Kidney (tissue), 13 donors: ENCODE measurements at regions not wholly inside any gene's neighbourhood (a gene's known extent, or its start where the extent isn't known, plus 50 kb on each side); places are given as distances from the start of the nearest gene placed in this dataset.
A peak's percentile ranks its signal among the peaks of the same experiment; 100 is the strongest.
"Not testable (repeated sequence)": the region's sequence is repeated elsewhere in the genome, so short reads cannot be mapped to it uniquely, and the experiment has no call there.

ENCODE experiments used
- DNase-seq, 5 donors: peaks; one replicate each; pipeline ENCODE4 v3.0.0-alpha.2; 2013 to 2020
- FAIRE-seq: peaks from 2 replicates; lab custom pipeline; 2012; peaks lifted over from hg19 to GRCh38; lab: Jason Lieb, UNC
- H3K27ac ChIP-seq, 2 donors: one replicate each; pipeline ENCODE4 v1.7.0; 2013; ENCODE audit warnings: low read depth in 2 of 2, low read length in 2 of 2, inconsistent platforms in 1 of 2
- H3K27me3 ChIP-seq: one replicate; pipeline ENCODE4 v1.7.1; 2013; ENCODE audit warnings: low read length, inconsistent platforms; ENCODE audit not compliant: control insufficient read depth, insufficient read depth
- H3K36me3 ChIP-seq, 3 donors: one replicate each; pipeline versions ENCODE4 v1.7.0 to v1.7.1; 2013; ENCODE audit warnings: low read length in 3 of 3, control low read depth in 1 of 3, inconsistent platforms in 1 of 3; ENCODE audit not compliant: insufficient read depth in 3 of 3, control insufficient read depth in 2 of 3
- H3K4me1 ChIP-seq, 3 donors: one replicate each; pipeline versions ENCODE4 v1.7.0 to v1.7.1; 2013; ENCODE audit warnings: low read length in 3 of 3, inconsistent platforms in 1 of 3, low read depth in 1 of 3; ENCODE audit not compliant: control insufficient read depth in 2 of 3, insufficient read depth in 2 of 3
- H3K4me3 ChIP-seq, 3 donors: one replicate each; pipeline versions ENCODE4 v1.7.0 to v1.8.1; 2013; ENCODE audit warnings: low read length in 3 of 3, control low read depth in 1 of 3, inconsistent platforms in 1 of 3
- H3K9ac ChIP-seq, 3 donors: one replicate each; pipeline versions ENCODE4 v1.7.0 to v1.7.1; 2013; ENCODE audit warnings: low read length in 3 of 3, control low read depth in 1 of 3, inconsistent platforms in 1 of 3
- H3K9me3 ChIP-seq, 3 donors: one replicate each; pipeline versions ENCODE4 v1.7.0 to v1.7.1; 2013; ENCODE audit warnings: low read length in 3 of 3, control low read depth in 1 of 3, inconsistent platforms in 1 of 3; ENCODE audit not compliant: control insufficient read depth in 2 of 3, insufficient read depth in 1 of 3
- CTCF ChIP-seq: IDR thresholded peaks from 3 replicates; pipeline ENCODE4 v1.5.1; 2012; ENCODE audit warnings: mild to moderate bottlenecking, moderate library complexity, borderline replicate concordance; ENCODE audit not compliant: insufficient read depth; ENCODE audit errors: extremely low read depth
- intact Hi-C: fragments of 100-400 bp; cut with DNase I; formaldehyde crosslinking; loops from one replicate; pipeline ENCODE4 v1.11.1; 2022
- donor health status: control.
- donor health status: control.
- donor health status: control.
- donor health status: control.
- donor health status: control.
- donor health status: DM: yes; HTN: yes; CAD: no.
- donor health status: Normal renal cell carcinoma (clear cell type).

GRCh38 chr13:23042181-23042580 is 138.6 kb upstream of the SGCG start:
- Histone ChIP-seq H3K9ac (no peak overlapping the region), H3K4me1 (no peaks in the 10 kb centered on the region), H3K4me3 (no peak overlapping the region), H3K9me3 (no peaks in the 10 kb centered on the region), H3K36me3 (no peaks in the 10 kb centered on the region), H3K27me3 (no peaks in the 10 kb centered on the region), H3K27ac (no peak overlapping the region)
- no peak for FAIRE-seq
- DNase-seq: no peak
- intact Hi-C loops: no loop called here
- no peak for TF ChIP-seq CTCF

GRCh38 chr13:23044906-23045305 is 135.9 kb upstream of the SGCG start:
- H3K9ac ChIP-seq: no peak overlapping the region
- H3K4me3 ChIP-seq: no peak overlapping the region
- no peaks in the 10 kb centered on the region for H3K4me1 ChIP-seq
- intact Hi-C loops: no loop called here
- TF ChIP-seq CTCF: no peak
- H3K36me3 ChIP-seq: no peaks in the 10 kb centered on the region
- H3K9me3 ChIP-seq: no peaks in the 10 kb centered on the region
- no peaks in the 10 kb centered on the region for H3K27me3 ChIP-seq
- DNase-seq (no peak), FAIRE-seq (no peak)
- H3K27ac ChIP-seq: no peak overlapping the region

GRCh38 chr13:23050126-23050525 is 130.7 kb upstream of the SGCG start:
- Histone ChIP-seq H3K9me3 (no peaks in the 10 kb centered on the region), H3K36me3 (no peaks in the 10 kb centered on the region), H3K4me3 (no peak overlapping the region), H3K27ac (no peak overlapping the region), H3K4me1 (no peaks in the 10 kb centered on the region), H3K9ac (no peak overlapping the region), H3K27me3 (no peaks in the 10 kb centered on the region)
- DNase-seq: peak in 2 of 5 donors; percentile 23 to 29
- TF ChIP-seq CTCF: no peak
- intact Hi-C loops: no loop called here
- no peak for FAIRE-seq

- not testable (repeated sequence) for DNase-seq, FAIRE-seq
Observed at GRCh38 chr13:23053711-23054110, 127.1 kb upstream of the SGCG start.

More at GRCh38 chr13:23053711-23054110, 127.1 kb upstream of the SGCG start:
- H3K9me3 ChIP-seq, intact Hi-C loops, H3K36me3 ChIP-seq, H3K27ac ChIP-seq, H3K4me3 ChIP-seq, H3K4me1 ChIP-seq, H3K9ac ChIP-seq, H3K27me3 ChIP-seq: not testable (repeated sequence)
